ENCODE measurements at regions not wholly inside any gene's neighbourhood (a gene's known extent, or its start where the extent isn't known, plus 50 kb on each side); places are given as distances from the start of the nearest gene placed in this dataset.
A peak's percentile ranks its signal among the peaks of the same experiment; 100 is the strongest.

- no peak for DNase-seq
These were observed 670.7 kb upstream of the CXADR start for GRCh38 chr21:16841975-16842695.

DNA sequence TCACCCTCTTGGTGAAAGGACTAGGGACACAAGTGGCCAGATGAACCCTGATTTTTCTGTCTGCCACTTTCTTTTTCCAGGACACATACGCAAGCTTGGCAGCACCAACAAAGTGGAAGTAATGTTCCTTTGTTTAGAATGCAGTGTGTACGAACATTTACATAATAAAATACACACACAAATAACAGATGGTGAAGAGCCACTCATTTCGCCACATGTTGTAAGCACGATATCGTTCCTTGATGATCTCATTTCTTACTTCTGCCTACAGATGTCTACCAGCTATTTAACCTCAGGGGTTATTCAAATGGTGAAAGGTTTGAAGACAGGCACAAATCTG is 670.2 kb upstream of the CXADR start:
- DNase-seq, result peak; percentile 30

GRCh38 chr21:16847211-16847610 is 665.6 kb upstream of the CXADR start:
- DNase-seq, result no peak

- DNase-seq, result no peak
These were observed 661.8 kb upstream of the CXADR start for GRCh38 chr21:16851054-16851453.

GRCh38 chr21:16855164-16855667 is 657.6 kb upstream of the CXADR start:
- DNase-seq, result no peak

DNA sequence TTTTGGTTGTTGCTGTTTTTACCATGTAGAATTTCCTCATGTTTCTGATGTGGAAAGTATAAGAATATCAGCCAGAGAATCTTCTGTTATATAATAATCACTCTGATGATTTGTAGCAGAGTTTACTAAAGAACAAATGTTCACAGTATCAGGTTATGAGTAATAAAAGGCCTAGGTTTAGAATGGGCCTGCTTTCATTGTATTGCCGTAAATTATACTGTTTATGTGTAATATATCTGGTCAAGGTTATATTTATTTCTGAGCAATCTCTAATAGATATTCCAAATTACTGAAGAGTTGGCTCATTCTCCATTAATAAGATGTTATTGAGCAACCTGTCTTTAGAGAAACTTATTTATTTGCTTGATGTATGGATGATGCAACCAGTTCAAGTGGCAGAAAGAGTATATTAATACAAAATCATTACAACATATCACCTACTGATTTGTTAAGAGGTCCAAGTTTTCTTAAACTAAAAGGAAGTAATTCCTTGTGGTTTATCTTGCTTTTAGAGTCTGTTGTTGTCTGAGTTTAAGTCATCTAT is 649.4 kb upstream of the CXADR start:
- no peak for DNase-seq

GRCh38 chr21:16863908-16864307 is 648.9 kb upstream of the CXADR start:
- DNase-seq, result no peak

GRCh38 chr21:16865632-16866031 is 647.2 kb upstream of the CXADR start:
- no peak for DNase-seq

DNA sequence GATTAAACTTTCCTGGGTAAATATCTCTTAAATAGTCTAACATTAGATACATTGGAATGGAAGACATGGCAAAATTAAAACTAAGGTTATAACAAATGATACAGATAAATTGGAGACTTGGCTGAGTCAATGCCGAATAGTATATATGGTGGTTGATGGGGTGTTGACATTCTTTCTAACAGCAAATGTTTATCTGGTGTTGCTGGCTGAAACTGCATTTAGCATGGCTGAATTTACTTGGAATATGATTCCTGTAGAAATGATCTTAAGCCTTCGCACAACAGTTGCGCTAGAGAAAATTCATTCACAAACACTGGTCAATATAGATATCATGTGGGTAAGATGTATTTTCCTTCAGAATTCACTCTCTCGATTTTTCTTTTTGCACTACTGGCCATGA is 646.0 kb upstream of the CXADR start:
- no peak for DNase-seq

- DNase-seq, result no peak
These were observed 642.7 kb upstream of the CXADR start for GRCh38 chr21:16870103-16870502.

GRCh38 chr21:16872616-16873015 is 640.2 kb upstream of the CXADR start:
- DNase-seq, result no peak

- DNase-seq, result peak; percentile 62
These were observed 639.7 kb upstream of the CXADR start for GRCh38 chr21:16873176-16873575.

- DNase-seq, result no peak
These were observed 639.2 kb upstream of the CXADR start for GRCh38 chr21:16873596-16873995.

GRCh38 chr21:16879479-16879878 is 633.4 kb upstream of the CXADR start:
- no peak for DNase-seq

GRCh38 chr21:16891821-16892220 is 621.0 kb upstream of the CXADR start:
- no peak for DNase-seq

DNA sequence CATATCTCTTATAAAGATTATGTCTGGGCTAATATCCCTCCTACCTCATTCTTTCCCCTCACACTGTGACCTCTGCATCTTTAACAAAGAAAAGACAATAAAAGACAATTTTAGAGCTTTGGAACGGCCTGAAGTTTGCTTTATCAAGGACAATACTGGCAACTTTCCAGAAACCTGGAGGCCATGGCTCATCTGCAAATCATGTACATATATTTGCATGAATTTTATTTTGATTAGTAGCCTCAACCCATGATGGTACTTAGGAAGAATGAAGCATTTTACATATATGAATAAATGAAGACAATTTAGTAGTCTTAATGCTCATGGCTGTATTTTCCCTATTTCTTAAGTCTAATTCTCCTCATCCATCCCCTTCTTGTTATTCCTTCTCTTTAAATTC is 612.2 kb upstream of the CXADR start:
- no peak for DNase-seq

GRCh38 chr21:16908077-16908476 is 604.8 kb upstream of the CXADR start:
- no peak for DNase-seq

GRCh38 chr21:16910435-16911165 is 602.2 kb upstream of the CXADR start:
- no peak for DNase-seq

DNA sequence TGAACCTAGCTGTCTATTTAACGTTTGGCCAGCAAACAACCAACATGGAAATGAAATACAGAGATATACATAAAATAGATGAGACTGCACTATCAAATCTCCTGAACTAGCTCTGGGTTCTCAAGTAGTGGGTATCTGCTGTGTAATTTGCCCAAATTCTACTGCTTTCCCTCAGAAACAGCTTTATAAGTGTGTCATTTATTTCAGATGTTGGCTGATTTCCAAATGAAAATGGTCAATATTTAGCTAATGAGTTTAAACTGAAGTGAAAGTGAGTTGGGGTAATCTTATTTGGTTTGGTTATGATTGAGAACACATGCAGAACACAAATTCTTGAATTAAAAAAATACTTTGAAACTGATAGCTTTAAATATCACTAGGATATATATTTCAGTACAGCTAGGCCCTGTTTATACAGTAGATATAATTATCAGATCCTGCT is 601.7 kb upstream of the CXADR start:
- no peak for DNase-seq

- DNase-seq, result no peak
These were observed 600.8 kb upstream of the CXADR start for GRCh38 chr21:16912075-16912474.

- no peak for DNase-seq
These were observed 599.8 kb upstream of the CXADR start for GRCh38 chr21:16913010-16913409.

GRCh38 chr21:16928439-16928838 is 584.4 kb upstream of the CXADR start:
- no peak for DNase-seq

- DNase-seq, result no peak
These were observed 580.5 kb upstream of the CXADR start for GRCh38 chr21:16932314-16932713.

- DNase-seq, result no peak
These were observed 570.1 kb upstream of the CXADR start for GRCh38 chr21:16942703-16943102.

Data from skin of body (tissue), 1 donor.